ENCODE measurements at regions not wholly inside any gene's neighbourhood (a gene's known extent, or its start where the extent isn't known, plus 50 kb on each side); places are given as distances from the start of the nearest gene placed in this dataset.

- DNase-seq (ENCODE audit: low spot score): peak; percentile 26
These were observed 388.7 kb downstream of the SHQ1 start for GRCh38 chr3:72459588-72459987.

GRCh38 chr3:72458375-72458774 is 389.9 kb downstream of the SHQ1 start:
- DNase-seq (ENCODE audit: low spot score): no peak

GRCh38 chr3:72454441-72454840 is 393.8 kb downstream of the SHQ1 start:
- no peak for DNase-seq (ENCODE audit: low spot score)

GRCh38 chr3:72453706-72454105 is 394.5 kb downstream of the SHQ1 start:
- no peak for DNase-seq (ENCODE audit: low spot score)

- no peak for DNase-seq (ENCODE audit: low spot score)
These were observed 395.5 kb downstream of the SHQ1 start for GRCh38 chr3:72452745-72453144.

GRCh38 chr3:72451841-72452240 is 396.4 kb downstream of the SHQ1 start:
- DNase-seq (ENCODE audit: low spot score): no peak

- DNase-seq (ENCODE audit: low spot score): no peak
These were observed 398.7 kb downstream of the SHQ1 start for GRCh38 chr3:72449551-72449950.

- peak; percentile 80 for DNase-seq (ENCODE audit: low spot score)
These were observed 399.4 kb downstream of the SHQ1 start for GRCh38 chr3:72448858-72449257.

- no peak for DNase-seq (ENCODE audit: low spot score)
These were observed 399.8 kb downstream of the SHQ1 start for GRCh38 chr3:72448375-72448823.

GRCh38 chr3:72447059-72447946 is 400.9 kb downstream of the SHQ1 start:
- DNase-seq (ENCODE audit: low spot score): peak; percentile 81

GRCh38 chr3:72446218-72447058 is 401.8 kb downstream of the SHQ1 start, which contains the start of gene RYBP:
Gene RYBP, minus strand, starts transcription at chr3:72446621.
- peak; percentile 54 for DNase-seq (ENCODE audit: low spot score)

- DNase-seq (ENCODE audit: low spot score): no peak
These were observed 402.4 kb downstream of the SHQ1 start for GRCh38 chr3:72445827-72446217.

- no peak for DNase-seq (ENCODE audit: low spot score)
These were observed 403.5 kb downstream of the SHQ1 start for GRCh38 chr3:72444656-72445223.

GRCh38 chr3:72442759-72443158 is 405.5 kb downstream of the SHQ1 start:
- no peak for DNase-seq (ENCODE audit: low spot score)

- DNase-seq (ENCODE audit: low spot score): no peak
These were observed 406.8 kb downstream of the SHQ1 start for GRCh38 chr3:72441284-72441994.

- DNase-seq (ENCODE audit: low spot score): no peak
These were observed 407.8 kb downstream of the SHQ1 start for GRCh38 chr3:72440491-72440890.

GRCh38 chr3:72439321-72440183 is 408.7 kb downstream of the SHQ1 start:
- no peak for DNase-seq (ENCODE audit: low spot score)

- no peak for DNase-seq (ENCODE audit: low spot score)
These were observed 410.4 kb downstream of the SHQ1 start for GRCh38 chr3:72437661-72438406.

- no peak for DNase-seq (ENCODE audit: low spot score)
These were observed 411.2 kb downstream of the SHQ1 start for GRCh38 chr3:72436863-72437592.
